PC-3 (cell line): ENCODE measurements at regions not wholly inside any gene's neighbourhood (a gene's known extent, or its start where the extent isn't known, plus 50 kb on each side); places are given as distances from the start of the nearest gene placed in this dataset.

Source experiments
- CTCF ChIP-seq: fragments of 300-600 bp; sonication (generic); conservative IDR thresholded peaks from 2 replicates; pipeline ENCODE4 v1.5.1; 2017; ENCODE audit warnings: antibody characterized with exemption, low read depth, mild to moderate bottlenecking, low read length
- EZH2 ChIP-seq: fragments of 300-600 bp; sonication (generic); IDR thresholded peaks from one replicate; pipeline ENCODE4 v1.6.1; 2017; ENCODE audit warnings: antibody characterized with exemption, mild to moderate bottlenecking, low read length; ENCODE audit not compliant: unreplicated experiment

- TF ChIP-seq CTCF (no peak), EZH2 (no peak)
These were observed 704.3 kb upstream of the ADAMTS5 start for GRCh38 chr21:27671207-27671606.
